ENCODE measurements at regions not wholly inside any gene's neighbourhood (a gene's known extent, or its start where the extent isn't known, plus 50 kb on each side); places are given as distances from the start of the nearest gene placed in this dataset.
"Not testable (repeated sequence)": the region's sequence is repeated elsewhere in the genome, so short reads cannot be mapped to it uniquely, and the experiment has no call there.

GRCh38 chr1:199522936-199523335 is 504.6 kb upstream of the NR5A2 start:
- no peak overlapping the region for H3K4me3 ChIP-seq (ENCODE audit: low read depth, low read length)
- TF ChIP-seq CTCF (IDR thresholded peaks at IDR 0.05; ENCODE audit: low read depth, low read length) = no peak
- in situ Hi-C loops (cut with HindIII; ENCODE audit: low sequenced_read_pairs) = no loop called here
- peak; percentile 6 for DNase-seq (ENCODE audit: low read depth, low spot score)

GRCh38 chr1:199529324-199529723 is 498.2 kb upstream of the NR5A2 start:
- TF ChIP-seq CTCF (IDR thresholded peaks at IDR 0.05; ENCODE audit: low read depth, low read length) = no peak
- H3K4me3 ChIP-seq (ENCODE audit: low read depth, low read length) = no peak overlapping the region
- in situ Hi-C loops (cut with HindIII; ENCODE audit: low sequenced_read_pairs) = no loop called here
- no peak for DNase-seq (ENCODE audit: low read depth, low spot score)

- in situ Hi-C loops (cut with HindIII; ENCODE audit: low sequenced_read_pairs); H3K4me3 ChIP-seq (ENCODE audit: low read depth, low read length); DNase-seq (ENCODE audit: low read depth, low spot score): not testable (repeated sequence)
These were observed 494.1 kb upstream of the NR5A2 start for GRCh38 chr1:199533361-199533760.

- TF ChIP-seq CTCF (IDR thresholded peaks at IDR 0.05; ENCODE audit: low read depth, low read length) = peak; percentile 28
- no peak overlapping the region for H3K4me3 ChIP-seq (ENCODE audit: low read depth, low read length)
- in situ Hi-C loops (cut with HindIII; ENCODE audit: low sequenced_read_pairs) = no loop called here
- no peak for DNase-seq (ENCODE audit: low read depth, low spot score)
These were observed 481.7 kb upstream of the NR5A2 start for GRCh38 chr1:199545780-199546179.

GRCh38 chr1:199546323-199546722 is 481.2 kb upstream of the NR5A2 start:
- H3K4me3 ChIP-seq (ENCODE audit: low read depth, low read length) = no peak overlapping the region
- peak; percentile 3 for DNase-seq (ENCODE audit: low read depth, low spot score)
- TF ChIP-seq CTCF (IDR thresholded peaks at IDR 0.05; ENCODE audit: low read depth, low read length) = no peak
- in situ Hi-C loops (cut with HindIII; ENCODE audit: low sequenced_read_pairs) = no loop called here

GRCh38 chr1:199549421-199549820 is 478.1 kb upstream of the NR5A2 start:
- peak; percentile 32 for DNase-seq (ENCODE audit: low read depth, low spot score)
- H3K4me3 ChIP-seq (ENCODE audit: low read depth, low read length) = no peak overlapping the region
- TF ChIP-seq CTCF (IDR thresholded peaks at IDR 0.05; ENCODE audit: low read depth, low read length) = no peak
- in situ Hi-C loops (cut with HindIII; ENCODE audit: low sequenced_read_pairs) = no loop called here

GRCh38 chr1:199550199-199551065 is 477.1 kb upstream of the NR5A2 start:
- no peak overlapping the region for H3K4me3 ChIP-seq (ENCODE audit: low read depth, low read length)
- TF ChIP-seq CTCF (IDR thresholded peaks at IDR 0.05; ENCODE audit: low read depth, low read length) = peak; percentile 41
- in situ Hi-C loops (cut with HindIII; ENCODE audit: low sequenced_read_pairs) = no loop called here
- peak; percentile 61 for DNase-seq (ENCODE audit: low read depth, low spot score)
